Right lung (tissue), 2 donors: ENCODE measurements at regions not wholly inside any gene's neighbourhood (a gene's known extent, or its start where the extent isn't known, plus 50 kb on each side); places are given as distances from the start of the nearest gene placed in this dataset.
A peak's percentile ranks its signal among the peaks of the same experiment; 100 is the strongest.
"Not testable (repeated sequence)": the region's sequence is repeated elsewhere in the genome, so short reads cannot be mapped to it uniquely, and the experiment has no call there.

ENCODE experiments used
- DNase-seq, 2 donors: peaks; one replicate each; pipeline ENCODE4 v3.0.0-alpha.2; 2013

DNA sequence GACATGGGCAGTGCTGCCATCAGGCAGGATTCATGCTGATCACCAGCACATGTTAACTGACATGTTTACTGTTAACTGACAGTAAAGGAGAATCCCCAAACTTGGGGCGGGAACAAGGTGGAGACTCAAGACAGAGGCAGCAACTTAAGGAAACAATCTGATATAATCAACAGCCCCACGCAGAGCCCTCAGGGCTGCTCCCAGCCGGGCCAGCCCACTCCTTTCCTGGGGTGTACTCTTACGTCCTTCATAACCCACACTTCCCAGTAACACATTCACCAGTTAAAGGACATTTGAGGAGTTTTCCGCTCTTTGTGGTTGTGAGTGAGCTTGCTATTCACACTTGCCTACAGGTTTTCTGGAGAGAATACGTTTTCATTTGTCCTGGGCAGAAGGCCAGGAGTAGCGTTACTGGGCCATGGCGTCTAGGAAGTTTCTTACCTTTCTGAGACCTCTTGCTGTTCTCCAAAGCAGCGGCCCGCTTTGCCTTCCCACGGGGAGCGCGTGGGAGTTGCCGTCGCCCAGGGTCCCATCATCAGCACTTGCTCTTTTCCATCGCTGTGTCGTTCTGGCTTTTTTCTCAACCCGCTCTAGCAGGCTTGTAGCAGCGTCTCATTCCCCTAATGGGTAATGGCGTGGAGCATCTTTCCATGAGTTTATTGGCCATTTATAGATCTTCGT, 56.4 kb downstream of the FOXF2 start:
- DNase-seq: no peak

DNA sequence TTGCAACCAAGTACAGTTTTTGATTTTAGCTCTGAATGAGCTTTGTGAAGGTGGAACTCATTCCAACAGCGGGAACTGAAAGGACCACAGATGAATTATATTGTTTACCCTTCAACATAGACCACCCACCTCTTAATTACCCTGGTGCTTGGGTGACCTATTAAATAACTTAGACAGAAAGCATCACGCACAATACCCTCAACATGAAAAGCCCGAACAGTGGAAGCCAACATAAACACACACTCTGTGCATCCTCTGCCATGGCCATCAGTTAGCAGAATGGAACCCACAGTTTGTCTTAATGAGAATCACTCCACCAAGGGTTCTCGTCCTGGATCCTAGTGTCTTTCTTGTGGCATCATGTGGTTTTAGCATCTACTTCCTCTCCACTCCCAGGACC, 60.5 kb downstream of the FOXF2 start:
- DNase-seq: no peak

DNA sequence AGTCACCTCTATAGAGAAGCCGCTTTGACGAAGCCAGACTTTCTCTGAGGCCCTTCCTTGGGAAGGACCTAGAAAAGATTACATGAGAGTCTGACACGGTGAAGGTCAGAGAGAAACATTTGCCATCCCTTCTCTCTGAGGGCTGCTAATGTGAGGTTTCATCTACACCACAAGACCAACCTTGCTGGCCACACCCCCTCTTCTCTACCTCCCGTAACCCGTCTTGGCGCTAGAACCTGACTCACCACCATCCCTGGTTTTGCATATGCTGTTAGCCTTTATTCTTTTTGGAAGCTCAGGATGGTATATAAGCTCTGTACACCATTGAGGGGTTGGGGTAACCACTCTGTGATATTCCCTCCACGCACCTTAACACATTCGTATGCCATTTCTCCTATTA, 63.6 kb downstream of the FOXF2 start:
- DNase-seq: no peak

DNA sequence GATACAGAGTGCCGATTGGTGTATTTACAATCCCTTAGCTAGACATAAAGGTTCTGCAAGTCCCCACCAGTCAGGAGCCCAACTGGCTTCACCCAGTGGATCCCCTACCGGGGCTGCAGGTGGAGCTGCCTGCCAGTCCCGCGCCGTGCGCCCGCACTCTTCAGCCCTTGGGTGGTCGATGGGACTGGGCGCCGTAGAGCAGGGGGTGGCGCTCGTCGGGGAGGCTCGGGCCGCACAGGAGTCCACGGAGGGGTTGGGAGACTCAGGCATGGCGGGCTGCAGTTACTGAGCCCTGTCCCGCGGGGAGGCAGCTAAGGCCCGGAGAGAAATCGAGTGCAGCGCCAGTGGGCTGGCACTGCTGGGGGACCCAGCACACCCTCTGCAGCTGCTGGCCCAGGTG, 67.4 kb downstream of the FOXF2 start:
- not testable (repeated sequence) for DNase-seq

DNA sequence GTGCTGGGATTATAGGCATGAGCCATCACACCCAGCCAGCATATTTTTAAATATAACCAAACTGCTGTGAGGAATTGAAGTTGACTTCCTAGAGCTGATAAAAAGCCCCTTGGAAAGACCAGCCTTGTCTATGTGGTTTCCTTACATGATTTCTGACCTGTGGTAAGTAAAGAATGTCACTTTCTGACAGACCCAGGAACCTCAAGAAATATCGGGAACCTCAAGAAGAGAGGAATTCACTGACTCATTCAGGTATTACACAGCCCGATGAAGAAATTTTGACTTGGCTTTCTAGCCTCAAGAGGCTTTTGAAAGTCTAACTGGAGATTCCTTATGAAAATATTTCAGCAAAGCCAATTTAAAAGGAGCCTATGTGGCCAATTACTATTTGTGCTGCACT, 71.8 kb downstream of the FOXF2 start:
- no peak for DNase-seq

DNA sequence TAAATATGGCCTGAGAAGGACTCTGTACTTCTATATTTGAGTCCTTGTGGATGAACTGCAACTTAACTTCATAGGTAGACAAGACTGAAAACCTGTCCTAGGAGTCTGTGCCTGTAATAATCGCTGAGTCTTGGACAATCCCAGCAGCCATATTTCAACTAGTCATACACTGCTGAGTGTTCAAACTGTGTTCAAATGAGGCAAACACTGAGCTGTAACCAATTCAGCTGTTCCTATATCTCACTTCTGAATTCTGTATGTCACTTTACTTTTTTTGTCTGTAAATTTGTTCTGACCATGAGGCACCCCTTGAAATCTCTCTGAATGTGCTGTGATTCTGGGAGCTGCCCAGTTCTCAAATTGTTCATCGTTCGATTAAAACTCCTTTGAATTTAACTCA, 72.4 kb downstream of the FOXF2 start:
- no peak for DNase-seq

DNA sequence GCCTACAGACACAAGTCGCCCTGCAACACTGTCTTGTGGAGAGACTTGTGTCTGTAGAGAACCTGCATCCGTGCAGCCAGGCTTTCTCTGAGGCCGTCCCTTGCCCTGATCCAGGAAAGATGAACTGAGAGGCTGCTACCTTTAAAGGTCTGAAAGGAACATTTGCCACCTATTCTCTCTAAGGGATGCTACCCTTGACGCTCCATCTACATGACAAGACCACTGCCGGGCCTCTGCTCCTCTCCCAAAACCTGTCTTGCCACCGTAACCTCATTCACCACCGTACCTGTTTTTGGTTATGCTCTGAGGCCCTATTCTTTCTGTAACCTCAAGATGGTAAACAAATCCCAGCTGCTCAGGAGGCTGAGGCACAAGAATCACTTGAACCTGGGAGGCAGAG, 73.9 kb downstream of the FOXF2 start:
- DNase-seq: no peak

DNA sequence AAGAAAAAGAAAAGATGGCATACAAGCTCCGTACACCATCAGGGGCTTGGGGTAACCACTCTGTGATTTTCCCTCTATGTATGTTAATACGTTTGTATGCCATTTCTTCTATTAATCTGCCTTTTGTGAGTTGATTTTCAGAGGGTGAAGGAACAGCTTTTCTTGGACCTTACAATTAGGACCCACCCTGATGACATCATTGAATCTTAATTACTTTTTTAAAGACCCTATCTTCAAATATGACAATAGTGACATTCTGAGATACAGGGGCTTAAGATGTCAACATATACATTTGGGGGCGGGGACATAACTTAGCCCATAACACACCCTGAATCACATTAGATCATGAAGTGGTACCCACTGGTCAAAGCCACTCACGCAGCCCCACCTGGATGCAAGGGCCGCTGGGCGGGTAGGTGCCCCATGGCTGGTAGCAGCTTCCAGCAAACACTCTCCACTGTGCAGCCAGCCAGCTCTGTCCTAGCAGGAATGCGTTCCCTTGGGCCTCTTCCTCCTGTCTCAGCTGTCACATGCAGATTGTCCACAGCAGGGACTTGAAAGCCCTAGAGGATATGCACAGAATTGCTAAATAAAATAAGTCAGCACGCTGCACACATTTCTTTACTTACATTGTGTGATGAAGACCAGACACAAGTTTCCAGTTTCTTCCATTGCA, 74.5 kb downstream of the FOXF2 start:
- no peak for DNase-seq

DNA sequence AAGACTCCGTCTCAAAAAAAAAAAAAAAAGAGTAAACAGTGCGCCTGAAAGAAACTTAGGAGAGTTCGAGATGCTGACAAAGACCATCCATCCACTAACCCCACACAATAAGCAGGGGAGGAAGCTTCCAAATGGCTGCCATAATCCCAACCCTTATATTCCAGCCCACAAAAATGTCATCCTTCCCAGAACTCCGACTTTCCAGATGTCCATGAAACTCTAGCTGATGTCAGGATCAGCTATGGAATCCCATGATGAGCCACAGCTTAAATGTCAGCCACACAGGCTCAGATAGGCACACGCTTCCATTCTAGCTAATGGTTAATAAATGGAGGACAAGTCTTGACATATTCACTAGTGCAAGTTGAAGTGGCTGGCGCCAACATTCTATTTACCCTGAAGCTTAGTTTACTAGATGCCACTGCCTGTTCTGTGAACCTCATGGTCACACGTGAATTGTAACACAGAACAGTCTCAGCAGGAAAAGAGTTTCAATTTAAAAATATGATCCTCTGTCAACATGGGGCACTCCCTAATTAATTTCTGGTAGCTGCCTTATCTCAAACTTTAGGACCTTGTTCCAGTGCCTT, 75.5 kb downstream of the FOXF2 start:
- DNase-seq: no peak

DNA sequence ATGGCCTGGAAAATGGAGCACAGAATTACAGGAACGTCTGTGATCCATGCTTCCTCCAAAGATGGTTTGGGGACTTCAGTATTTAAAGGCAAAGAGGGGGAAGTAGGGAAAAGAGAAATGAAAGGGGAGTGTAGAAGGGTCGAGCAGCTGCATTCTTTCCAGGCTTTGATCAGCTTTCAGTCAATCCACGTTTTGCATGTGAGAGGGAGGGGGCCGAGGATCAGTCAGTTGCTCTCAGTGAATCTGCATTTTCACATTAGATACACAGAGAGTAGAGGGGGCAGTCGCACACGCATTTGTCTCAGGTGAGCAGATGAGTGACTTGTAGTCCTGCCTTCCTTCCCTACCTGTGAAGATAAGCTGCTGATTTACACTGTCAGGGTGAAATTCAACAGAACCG, 78.8 kb downstream of the FOXF2 start:
- DNase-seq: no peak

DNA sequence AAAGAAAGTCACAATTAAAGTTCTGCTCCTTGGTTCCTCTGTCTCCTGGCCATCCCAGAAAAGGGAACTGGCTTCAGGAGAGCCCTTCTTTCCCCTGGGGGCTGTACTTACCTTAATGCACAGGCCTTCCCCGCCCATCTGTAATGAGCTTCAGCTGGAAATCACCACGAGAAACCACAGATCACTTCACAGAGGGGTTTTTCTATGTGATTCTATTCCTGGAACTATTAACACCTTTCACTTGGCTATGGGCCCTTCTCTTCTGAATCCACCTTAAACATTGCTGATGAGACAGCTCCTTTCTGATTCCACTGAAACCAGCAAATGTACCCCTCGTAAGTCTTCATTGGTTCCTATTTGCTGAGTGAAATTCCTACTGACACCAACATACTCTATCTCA, 80.7 kb downstream of the FOXF2 start:
- no peak for DNase-seq

DNA sequence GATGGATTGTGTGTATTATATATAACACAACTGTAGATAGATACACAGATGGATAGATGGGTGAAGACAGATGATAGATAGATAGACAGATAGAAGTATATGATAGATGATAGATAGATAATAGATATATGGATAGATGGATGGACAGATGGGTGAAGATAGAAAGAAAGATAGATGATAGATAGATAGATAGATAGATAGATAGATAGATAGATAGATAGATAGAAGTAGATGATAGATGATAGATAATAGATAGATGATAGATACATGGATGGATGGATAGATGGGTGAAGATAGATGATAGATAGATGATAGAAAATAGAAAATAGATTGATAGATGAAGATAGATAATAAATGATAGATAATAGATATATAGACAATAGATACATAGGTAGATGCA, 83.3 kb downstream of the FOXF2 start:
- no peak for DNase-seq

DNA sequence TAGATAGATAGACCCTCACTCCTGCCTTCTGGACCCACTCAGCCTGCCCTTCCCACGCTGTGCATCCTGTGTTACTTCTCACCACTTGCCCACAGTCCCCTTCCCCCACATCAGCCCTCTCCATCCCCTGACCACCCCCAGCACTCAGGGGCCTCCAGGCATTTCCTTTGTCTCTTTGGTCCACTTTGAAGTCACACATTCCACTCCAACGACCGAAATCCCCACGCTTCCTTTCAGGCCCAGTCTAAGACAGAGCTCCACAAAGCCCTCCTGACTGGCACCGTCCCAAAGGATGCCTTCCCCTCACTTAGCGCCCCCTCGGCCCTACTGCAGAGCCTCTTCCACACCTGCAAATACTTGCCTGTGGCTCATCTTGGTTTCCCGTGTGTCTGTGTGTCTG, 83.8 kb downstream of the FOXF2 start:
- DNase-seq: no peak

DNA sequence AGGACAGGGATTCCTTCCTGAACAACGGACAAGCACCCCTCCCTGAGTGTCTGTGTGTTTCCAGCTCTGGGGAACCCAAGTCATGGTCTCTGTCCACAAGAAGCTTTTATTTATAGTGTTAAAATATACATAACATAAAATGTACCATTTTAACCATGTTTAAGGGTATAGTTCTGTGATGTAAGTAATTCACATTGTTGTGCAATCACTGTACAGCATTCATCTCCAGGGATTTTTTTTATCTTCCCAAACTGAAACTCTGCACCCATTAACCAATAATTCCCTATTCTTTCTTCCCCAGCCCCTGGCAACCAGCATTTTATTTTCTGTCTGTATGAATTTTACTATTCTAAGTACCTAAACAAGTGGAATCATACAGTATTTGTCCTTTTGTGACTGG, 84.2 kb downstream of the FOXF2 start:
- no peak for DNase-seq

DNA sequence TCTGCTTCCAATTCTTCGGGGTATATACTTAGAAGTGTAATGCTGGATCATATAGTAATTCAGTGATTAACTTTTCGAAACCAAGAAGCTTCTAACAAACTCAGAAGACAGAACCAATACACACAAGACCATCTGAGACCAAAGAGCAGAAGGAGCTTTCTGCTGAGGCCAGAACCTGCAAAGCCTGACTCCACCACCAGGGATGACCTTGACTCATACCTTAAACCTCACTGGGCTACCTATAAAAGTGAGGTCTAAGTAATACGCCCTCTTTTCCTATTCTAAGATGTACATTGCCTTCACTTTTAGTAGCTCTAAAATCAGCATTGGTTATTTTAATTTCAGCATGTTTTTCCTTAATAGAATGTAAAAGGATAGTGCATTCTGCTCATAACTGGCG, 84.8 kb downstream of the FOXF2 start:
- DNase-seq: no peak

DNA sequence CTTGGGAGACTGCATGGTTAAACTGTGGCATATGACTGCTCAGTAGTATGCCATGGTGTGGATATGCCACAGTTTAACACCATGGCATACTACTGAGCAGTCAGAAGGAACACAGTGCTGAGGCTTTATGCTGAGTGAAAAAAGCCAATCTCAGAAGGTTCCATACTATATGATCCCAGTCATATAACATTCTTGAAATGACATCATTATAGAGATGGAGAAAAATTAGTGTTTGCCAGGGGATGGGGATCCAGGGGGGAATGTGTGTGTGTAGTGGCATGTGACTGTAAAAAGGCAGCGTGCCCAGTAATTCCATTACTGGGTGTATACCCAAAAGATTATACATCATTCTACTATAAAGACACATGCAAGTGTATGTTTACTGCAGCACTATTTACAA, 85.8 kb downstream of the FOXF2 start:
- no peak for DNase-seq

DNA sequence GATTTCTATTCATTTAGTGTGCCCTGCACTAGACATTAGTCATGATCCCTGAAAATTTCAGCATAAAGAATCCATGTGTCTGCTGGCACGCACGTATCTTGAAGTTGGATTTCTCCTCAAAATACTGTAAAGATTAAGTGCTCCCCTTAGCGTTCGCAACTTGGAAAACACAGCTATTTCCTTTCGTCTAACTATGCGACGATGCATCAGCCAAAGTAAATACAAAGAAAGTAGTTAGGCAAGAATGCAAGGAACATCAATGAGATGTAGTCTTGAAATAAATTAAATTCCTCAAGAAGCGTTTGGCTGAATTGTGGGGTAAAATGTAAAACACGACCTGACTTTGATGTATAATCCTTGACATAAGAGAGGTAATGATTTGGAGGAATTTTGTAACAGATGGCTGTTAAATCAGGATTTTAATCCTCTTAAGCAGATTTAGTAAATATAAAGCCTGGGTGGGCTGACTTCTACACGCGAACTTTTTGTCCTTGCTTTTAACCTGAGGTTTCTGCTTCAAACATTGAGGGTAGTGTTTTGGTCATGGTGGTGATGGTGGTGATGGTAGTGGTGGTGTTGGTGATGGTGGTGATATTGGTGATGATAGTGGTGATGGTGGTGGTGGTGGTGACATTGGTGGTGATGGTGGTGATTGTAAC, 88.2 kb downstream of the FOXF2 start:
- peak; percentile 11 to 16 for DNase-seq

DNA sequence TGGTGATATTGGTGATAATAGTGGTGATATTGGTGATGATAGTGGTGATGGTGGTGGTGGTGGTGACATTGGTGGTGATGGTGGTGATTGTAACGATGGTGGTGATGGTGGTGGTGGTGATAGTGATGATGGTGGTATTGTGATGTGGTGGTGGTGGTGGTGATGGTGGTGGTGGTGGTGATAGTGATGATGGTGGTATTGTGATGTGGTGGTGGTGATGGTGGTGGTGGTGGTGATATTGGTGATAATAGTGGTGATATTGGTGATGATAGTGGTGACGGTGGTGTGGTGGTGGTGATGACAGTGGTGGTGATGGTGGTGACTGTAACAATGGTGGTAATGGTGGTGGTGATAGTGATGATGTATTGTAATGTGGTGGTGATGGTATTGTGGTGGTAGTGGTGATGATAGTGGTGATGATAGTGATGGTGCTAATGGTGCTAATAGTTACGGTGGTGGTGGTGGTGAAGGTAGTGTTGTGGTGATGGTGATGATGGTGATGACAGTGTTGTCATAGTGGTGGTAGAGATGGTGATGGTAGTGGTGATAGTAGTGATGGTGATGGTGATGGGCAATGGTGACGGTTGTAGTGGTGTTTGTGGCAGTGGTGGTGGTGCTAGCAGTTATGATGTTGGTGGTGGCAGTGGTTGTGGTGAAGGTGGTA, 88.9 kb downstream of the FOXF2 start:
- not testable (repeated sequence) for DNase-seq

DNA sequence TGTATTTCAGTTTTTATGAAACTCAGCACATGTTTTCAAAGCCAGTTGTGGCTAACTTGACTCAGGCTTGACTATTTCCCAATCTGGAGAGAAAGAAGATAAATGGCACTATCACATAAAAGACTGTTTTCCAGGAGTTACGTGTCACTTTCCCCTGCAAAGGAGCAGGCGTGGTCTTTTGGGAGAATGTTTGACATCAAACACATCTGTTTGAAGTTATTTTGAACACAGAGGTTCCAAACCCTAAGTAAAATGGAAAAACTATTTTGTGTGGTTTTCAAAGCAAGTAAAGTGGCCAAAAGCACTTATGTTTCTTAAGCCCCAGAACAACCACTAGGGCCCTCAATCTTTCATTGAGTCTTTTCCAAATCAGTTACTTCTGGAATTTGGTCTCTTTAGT, 89.7 kb downstream of the FOXF2 start:
- no peak for DNase-seq

DNA sequence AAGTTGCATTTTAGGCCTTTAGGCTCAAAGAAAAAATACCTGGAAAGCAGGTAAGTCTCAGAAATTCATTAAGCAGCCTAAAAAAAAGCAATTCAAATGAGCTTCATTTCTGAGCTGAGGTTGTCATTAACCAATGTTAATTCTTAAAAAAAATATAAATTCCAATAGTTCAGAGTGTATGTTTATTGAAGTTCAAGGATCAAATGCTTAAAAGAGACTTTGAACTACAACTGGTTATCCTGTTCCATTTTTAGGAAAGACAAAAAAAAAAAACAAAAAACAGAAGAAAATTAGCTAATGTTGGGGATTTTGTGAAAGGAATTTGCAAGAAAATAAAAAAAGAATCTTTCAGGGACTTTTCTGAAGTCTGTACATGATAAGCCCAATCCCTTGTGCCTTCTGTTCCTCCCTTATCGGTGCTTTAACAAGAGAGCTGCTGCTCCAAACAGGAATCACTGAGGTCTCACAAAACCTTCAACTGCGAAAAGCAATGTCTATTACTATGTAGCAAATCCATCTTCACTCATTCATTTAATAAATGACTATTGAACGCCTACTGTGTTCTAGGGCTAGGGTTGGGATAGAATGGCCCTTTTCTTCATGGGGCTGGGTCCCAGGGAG, 90.3 kb downstream of the FOXF2 start:
- DNase-seq: no peak

DNA sequence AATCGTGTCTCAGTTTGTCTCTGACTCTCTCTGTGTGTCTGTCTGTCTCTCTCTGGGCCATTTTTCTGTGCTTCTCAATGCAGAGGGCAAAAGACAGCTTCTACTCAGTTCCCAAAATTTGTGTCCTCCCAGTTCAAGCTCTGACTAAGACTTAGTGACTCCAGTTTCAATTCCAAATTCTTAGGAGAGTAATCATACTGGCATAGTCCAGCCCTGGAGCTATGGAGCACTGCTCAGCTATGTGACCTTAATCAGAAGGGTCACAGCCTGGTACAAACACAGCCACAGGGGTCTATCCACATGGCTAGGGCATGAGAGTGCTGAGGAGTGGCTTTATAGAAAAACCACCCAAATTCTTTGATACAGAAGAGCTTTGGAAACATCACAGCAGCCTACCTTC, 91.9 kb downstream of the FOXF2 start:
- no peak for DNase-seq
